ENCODE measurements at regions not wholly inside any gene's neighbourhood (a gene's known extent, or its start where the extent isn't known, plus 50 kb on each side); places are given as distances from the start of the nearest gene placed in this dataset.

- Histone ChIP-seq H3K4me3 (ENCODE audit: low read length, poor library complexity, severe bottlenecking) (no peak overlapping the region), H3F3A (ENCODE audit: low read depth) (no peaks in the 10 kb centered on the region), H3K79me2 (ENCODE audit: insufficient read depth, low read length) (no peaks in the 10 kb centered on the region), H3K9ac (ENCODE audit: low read depth, low read length, poor library complexity, severe bottlenecking) (no peak overlapping the region), H3K9me2 (replicated peaks; ENCODE audit: low read depth, low read length) (no peaks in the 10 kb centered on the region), H3K4me2 (ENCODE audit: low read depth, low read length, poor library complexity, severe bottlenecking) (no peak overlapping the region), H3K36me3 (ENCODE audit: insufficient read depth, low read length) (no peaks in the 10 kb centered on the region), H2AFZ (ENCODE audit: low read length) (no peak overlapping the region), H3K27me3 (ENCODE audit: insufficient read depth, low read length, poor library complexity, severe bottlenecking) (no peaks in the 10 kb centered on the region), H4K20me1 (ENCODE audit: insufficient read depth, low read length, poor library complexity, severe bottlenecking) (no peaks in the 10 kb centered on the region), H3K9me3 (ENCODE audit: insufficient read depth, low read depth, low read length) (no peaks in the 10 kb centered on the region), H3K4me1 (ENCODE audit: insufficient read depth, low read length, poor library complexity, severe bottlenecking) (no peaks in the 10 kb centered on the region)
- TF ChIP-seq, protein P1, sequence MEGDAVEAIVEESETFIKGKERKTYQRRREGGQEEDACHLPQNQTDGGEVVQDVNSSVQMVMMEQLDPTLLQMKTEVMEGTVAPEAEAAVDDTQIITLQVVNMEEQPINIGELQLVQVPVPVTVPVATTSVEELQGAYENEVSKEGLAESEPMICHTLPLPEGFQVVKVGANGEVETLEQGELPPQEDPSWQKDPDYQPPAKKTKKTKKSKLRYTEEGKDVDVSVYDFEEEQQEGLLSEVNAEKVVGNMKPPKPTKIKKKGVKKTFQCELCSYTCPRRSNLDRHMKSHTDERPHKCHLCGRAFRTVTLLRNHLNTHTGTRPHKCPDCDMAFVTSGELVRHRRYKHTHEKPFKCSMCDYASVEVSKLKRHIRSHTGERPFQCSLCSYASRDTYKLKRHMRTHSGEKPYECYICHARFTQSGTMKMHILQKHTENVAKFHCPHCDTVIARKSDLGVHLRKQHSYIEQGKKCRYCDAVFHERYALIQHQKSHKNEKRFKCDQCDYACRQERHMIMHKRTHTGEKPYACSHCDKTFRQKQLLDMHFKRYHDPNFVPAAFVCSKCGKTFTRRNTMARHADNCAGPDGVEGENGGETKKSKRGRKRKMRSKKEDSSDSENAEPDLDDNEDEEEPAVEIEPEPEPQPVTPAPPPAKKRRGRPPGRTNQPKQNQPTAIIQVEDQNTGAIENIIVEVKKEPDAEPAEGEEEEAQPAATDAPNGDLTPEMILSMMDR (conservative IDR thresholded peaks at IDR 0.05; ENCODE audit: low read length) = no peak
- TF ChIP-seq EZH2phosphoT487 (IDR thresholded peaks at IDR 0.05; ENCODE audit: borderline replicate concordance) = no peak
These were observed 160.2 kb downstream of the MACROH2A1 start for GRCh38 chr5:135238622-135239452.

DNA sequence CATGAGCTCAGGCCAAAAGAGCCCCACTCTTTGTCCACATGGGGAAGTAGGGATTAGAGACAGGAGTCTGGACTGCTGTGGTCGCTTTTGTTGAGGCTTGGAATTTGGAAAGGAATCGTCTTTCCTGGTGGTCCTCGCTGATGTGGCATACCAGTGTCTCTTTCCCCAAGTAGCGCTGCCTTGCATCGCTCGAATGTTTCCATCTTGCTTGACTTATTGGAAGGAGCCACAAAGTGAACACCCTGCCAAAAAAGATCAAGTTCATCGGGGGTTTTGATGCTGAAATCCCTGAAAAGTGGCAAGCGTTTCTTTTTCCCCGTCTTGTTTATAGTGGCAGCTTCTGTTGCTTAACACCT lies 161.3 kb downstream of the MACROH2A1 start:
- no peaks in the 10 kb centered on the region for H4K20me1 ChIP-seq (ENCODE audit: insufficient read depth, low read length, poor library complexity, severe bottlenecking)
- TF ChIP-seq, protein P1 (conservative IDR thresholded peaks at IDR 0.05; ENCODE audit: low read length) = no peak
- no peak for TF ChIP-seq EZH2phosphoT487 (IDR thresholded peaks at IDR 0.05; ENCODE audit: borderline replicate concordance)
- H3K4me3 ChIP-seq (ENCODE audit: low read length, poor library complexity, severe bottlenecking) = no peak overlapping the region
- H3F3A ChIP-seq (ENCODE audit: low read depth) = no peaks in the 10 kb centered on the region
- H3K4me1 ChIP-seq (ENCODE audit: insufficient read depth, low read length, poor library complexity, severe bottlenecking) = no peaks in the 10 kb centered on the region
- no peak overlapping the region for H3K9ac ChIP-seq (ENCODE audit: low read depth, low read length, poor library complexity, severe bottlenecking)
- no peaks in the 10 kb centered on the region for H3K79me2 ChIP-seq (ENCODE audit: insufficient read depth, low read length)
- H3K27me3 ChIP-seq (ENCODE audit: insufficient read depth, low read length, poor library complexity, severe bottlenecking) = no peaks in the 10 kb centered on the region
- H2AFZ ChIP-seq (ENCODE audit: low read length) = no peak overlapping the region
- no peaks in the 10 kb centered on the region for H3K9me2 ChIP-seq (replicated peaks; ENCODE audit: low read depth, low read length)
- H3K36me3 ChIP-seq (ENCODE audit: insufficient read depth, low read length) = no peaks in the 10 kb centered on the region
- H3K4me2 ChIP-seq (ENCODE audit: low read depth, low read length, poor library complexity, severe bottlenecking) = no peak overlapping the region
- H3K9me3 ChIP-seq (ENCODE audit: insufficient read depth, low read depth, low read length) = no peaks in the 10 kb centered on the region

DNA sequence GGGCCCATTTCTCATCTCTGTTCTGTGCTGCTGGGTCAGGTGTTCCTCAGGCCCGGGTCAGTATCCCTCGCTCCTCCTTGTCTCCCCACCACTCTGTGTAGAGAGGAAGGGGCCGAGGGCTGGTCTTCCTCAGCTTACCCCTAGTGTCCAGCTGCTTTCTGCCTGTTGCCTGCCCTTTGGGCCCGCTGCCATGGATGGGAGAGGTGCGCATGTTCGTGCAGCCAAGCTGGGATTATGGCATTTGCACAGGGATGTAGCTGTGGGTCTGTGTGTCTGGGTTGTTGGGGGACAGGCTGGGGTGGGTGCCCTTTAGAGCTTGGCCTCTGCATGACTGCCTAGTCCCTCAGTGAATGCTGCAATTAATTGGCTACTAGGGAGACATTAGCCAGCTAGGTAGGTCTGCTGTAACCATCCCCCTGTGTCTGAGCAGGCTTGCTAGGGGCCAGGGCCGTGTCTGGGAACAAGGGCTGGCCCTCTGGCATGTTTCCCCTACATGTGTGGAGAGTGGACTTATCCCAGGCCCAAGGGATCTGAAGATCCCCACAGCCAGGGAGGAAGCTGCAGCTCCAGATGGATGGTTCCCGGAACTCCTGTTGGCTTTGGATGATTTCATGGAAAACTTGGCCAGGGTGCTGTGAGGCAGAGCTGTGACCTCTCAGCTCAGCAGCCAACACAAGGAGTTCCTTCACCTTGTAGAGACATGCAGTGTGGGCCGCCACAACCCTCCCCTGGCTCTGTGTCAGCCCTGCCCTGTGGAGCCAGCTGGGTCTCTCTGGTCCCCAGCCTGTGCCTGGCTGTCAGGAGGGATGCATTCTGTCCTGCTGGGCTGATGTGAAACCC lies 161.9 kb downstream of the MACROH2A1 start:
- Histone ChIP-seq H3K9me3 (ENCODE audit: insufficient read depth, low read depth, low read length) (no peaks in the 10 kb centered on the region), H3K4me2 (ENCODE audit: low read depth, low read length, poor library complexity, severe bottlenecking) (no peak overlapping the region), H3K4me1 (ENCODE audit: insufficient read depth, low read length, poor library complexity, severe bottlenecking) (no peaks in the 10 kb centered on the region), H2AFZ (ENCODE audit: low read length) (no peak overlapping the region), H3K27me3 (ENCODE audit: insufficient read depth, low read length, poor library complexity, severe bottlenecking) (no peaks in the 10 kb centered on the region), H3K79me2 (ENCODE audit: insufficient read depth, low read length) (no peaks in the 10 kb centered on the region), H3K36me3 (ENCODE audit: insufficient read depth, low read length) (no peaks in the 10 kb centered on the region), H3K4me3 (ENCODE audit: low read length, poor library complexity, severe bottlenecking) (no peak overlapping the region), H4K20me1 (ENCODE audit: insufficient read depth, low read length, poor library complexity, severe bottlenecking) (no peaks in the 10 kb centered on the region), H3F3A (ENCODE audit: low read depth) (no peaks in the 10 kb centered on the region), H3K9me2 (replicated peaks; ENCODE audit: low read depth, low read length) (no peaks in the 10 kb centered on the region), H3K9ac (ENCODE audit: low read depth, low read length, poor library complexity, severe bottlenecking) (no peak overlapping the region)
- TF ChIP-seq, protein P1 (conservative IDR thresholded peaks at IDR 0.05; ENCODE audit: low read length) = no peak
- no peak for TF ChIP-seq EZH2phosphoT487 (IDR thresholded peaks at IDR 0.05; ENCODE audit: borderline replicate concordance)
